Upper lobe of left lung (tissue), 6 donors: ENCODE measurements at regions not wholly inside any gene's neighbourhood (a gene's known extent, or its start where the extent isn't known, plus 50 kb on each side); places are given as distances from the start of the nearest gene placed in this dataset.
"Not testable (repeated sequence)": the region's sequence is repeated elsewhere in the genome, so short reads cannot be mapped to it uniquely, and the experiment has no call there.

ENCODE experiments used
- ATAC-seq, 2 donors: fragments of 200-7000 bp; cut with Tn5 transposase; one replicate each; pipeline ENCODE4 v1.9.1; 2022; ENCODE audit warnings: mild to moderate bottlenecking in 2 of 2, moderate library complexity in 2 of 2; ENCODE audit not compliant: low FRiP score in 2 of 2
- DNase-seq, 2 donors: peaks; one replicate each; pipeline ENCODE4 v3.0.0-alpha.2; 2019 to 2020
- H3K27ac ChIP-seq, 4 donors: fragments of 200-600 bp; sonication (generic); one replicate each; pipeline ENCODE4 v1.5.1; 2016 to 2019
- H3K27me3 ChIP-seq, 4 donors: fragments of 200-600 bp; sonication (generic); one replicate each; pipeline ENCODE4 v1.5.1; 2017 to 2019
- H3K36me3 ChIP-seq, 4 donors: fragments of 200-600 bp; sonication (generic); one replicate each; pipeline ENCODE4 v1.5.1; 2016 to 2019
- H3K4me1 ChIP-seq, 4 donors: fragments of 200-600 bp; sonication (generic); one replicate each; pipeline ENCODE4 v1.5.1; 2018 to 2019
- H3K4me3 ChIP-seq, 4 donors: fragments of 200-600 bp; sonication (generic); one replicate each; pipeline ENCODE4 v1.5.1; 2017 to 2019; ENCODE audit warnings: mild to moderate bottlenecking in 2 of 4, moderate library complexity in 1 of 4
- H3K9me3 ChIP-seq, 4 donors: fragments of 200-600 bp; sonication (generic); one replicate each; pipeline ENCODE4 v1.5.1; 2018 to 2019
- CTCF ChIP-seq, 6 experiments: fragments of 450-650 bp in 4 of 6; fragments of 200-600 bp in 2 of 6; sonication (generic) in 2 of 6; IDR thresholded peaks; one replicate each; pipeline ENCODE4 v1.5.1; 2016 to 2019; ENCODE audit warnings: antibody characterized with exemption in 6 of 6
- EP300 ChIP-seq, 4 donors: sonication (generic); formaldehyde crosslinking; IDR thresholded peaks; one replicate each; pipeline ENCODE4 v1.5.1; 2017; ENCODE audit warnings: antibody characterized with exemption in 4 of 4, control low read depth in 2 of 4
- POLR2A ChIP-seq, 4 donors: fragments of 450-650 bp; IDR thresholded peaks; one replicate each; pipeline ENCODE4 v1.5.1; 2016 to 2017; ENCODE audit warnings: antibody characterized with exemption in 4 of 4, mild to moderate bottlenecking in 2 of 4
- POLR2AphosphoS5 ChIP-seq, 2 donors: sonication (generic); formaldehyde crosslinking; IDR thresholded peaks; one replicate each; pipeline ENCODE4 v1.5.1; 2017; ENCODE audit warnings: antibody characterized with exemption in 2 of 2
- WGBS, 2 donors: methylation state at CpG; one replicate each; pipeline ENCODE4 v1.1.5; 2017 to 2018; 5-methylcytosine and 5-hydroxymethylcytosine counted together
- donor health status: DM: no; HTN: no; CAD: no; lungs with moderate emphysema.
- donor health status: DM: no; HTN: yes; CAD: no; lungs with severe emphysema.

DNA sequence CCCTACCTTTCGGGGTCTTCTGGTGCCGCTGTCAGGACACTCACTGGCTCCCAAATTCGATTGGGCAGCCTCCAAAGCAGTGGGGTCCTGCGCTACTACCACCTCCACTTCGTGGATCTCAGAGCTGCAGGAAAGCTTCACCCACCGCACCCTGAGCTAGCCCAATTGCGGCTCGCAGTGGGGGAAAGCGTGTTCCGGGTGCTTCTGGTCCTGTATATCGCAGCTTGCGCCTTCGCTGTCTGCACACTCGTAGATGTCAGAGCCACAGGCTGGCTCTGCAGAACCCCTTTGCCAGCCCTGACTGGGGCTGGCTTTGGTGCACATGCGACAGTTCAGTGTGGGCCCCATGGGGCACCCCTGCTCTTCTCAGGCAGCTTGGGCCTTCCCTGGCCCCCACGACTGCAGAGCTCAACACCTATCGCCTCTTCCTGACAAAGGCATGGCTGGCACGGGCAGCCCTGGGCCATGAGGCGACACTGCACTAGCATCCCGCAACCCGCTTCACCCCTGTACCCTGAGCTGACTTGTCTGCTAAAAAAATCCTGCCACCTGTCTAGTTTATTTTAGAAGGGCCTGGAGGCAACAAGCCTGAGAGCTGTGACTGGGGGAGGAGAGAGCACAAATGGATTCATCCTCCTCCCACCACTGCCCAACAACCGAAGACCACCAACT lies 78.7 kb upstream of the ABI1 start:
- WGBS, 2 donors = 92 to 95% methylated on average over 15 to 20 of the region's 22 CpGs
- no peak for TF ChIP-seq CTCF (IDR thresholded peaks at IDR 0.05)
- TF ChIP-seq POLR2AphosphoS5 (IDR thresholded peaks at IDR 0.05) = no peak
- no peak for TF ChIP-seq EP300 (IDR thresholded peaks at IDR 0.05)
- no peak for TF ChIP-seq POLR2A (IDR thresholded peaks at IDR 0.05)
- no peaks in the 10 kb centered on the region for H3K9me3 ChIP-seq
- DNase-seq (peak in 1 of 2 donors; percentile 59), ATAC-seq (peak in 1 of 2 donors; percentile 69)
- H3K27ac ChIP-seq = no peak overlapping the region
- no peaks in the 10 kb centered on the region for H3K4me1 ChIP-seq
- H3K27me3 ChIP-seq = no peaks in the 10 kb centered on the region
- no peak overlapping the region for H3K4me3 ChIP-seq
- no peaks in the 10 kb centered on the region for H3K36me3 ChIP-seq

DNA sequence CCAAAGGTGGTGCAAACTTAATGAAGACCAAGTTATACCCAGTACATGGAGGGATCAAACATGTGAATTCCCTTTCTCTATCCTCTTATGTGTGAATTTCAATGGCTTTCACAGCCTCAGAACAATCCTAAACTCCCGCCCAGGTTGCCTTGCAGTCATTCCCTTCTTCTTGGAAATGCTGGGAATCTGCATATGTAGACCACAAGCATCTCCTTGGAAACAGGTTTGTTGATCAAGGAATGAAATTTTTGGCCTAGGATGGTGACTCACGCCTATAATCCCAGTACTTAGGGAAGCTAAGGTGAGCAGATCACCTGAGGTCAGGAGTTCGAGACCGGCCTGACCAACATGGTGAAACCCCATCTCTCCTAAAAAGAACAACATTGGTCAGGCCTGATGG lies 77.8 kb upstream of the ABI1 start:
- H3K36me3 ChIP-seq = no peaks in the 10 kb centered on the region
- ATAC-seq (no peak), DNase-seq (no peak)
- TF ChIP-seq POLR2AphosphoS5 (IDR thresholded peaks at IDR 0.05) (no peak), CTCF (IDR thresholded peaks at IDR 0.05) (no peak), EP300 (IDR thresholded peaks at IDR 0.05) (no peak), POLR2A (IDR thresholded peaks at IDR 0.05) (no peak)
- WGBS, 2 donors = 83 to 90% methylated on average over 4 of the region's 4 CpGs
- H3K4me3 ChIP-seq = no peak overlapping the region
- H3K4me1 ChIP-seq = no peaks in the 10 kb centered on the region
- no peaks in the 10 kb centered on the region for H3K27me3 ChIP-seq
- no peaks in the 10 kb centered on the region for H3K9me3 ChIP-seq
- no peak overlapping the region for H3K27ac ChIP-seq

GRCh38 chr10:26937371-26937770 lies 76.6 kb upstream of the ABI1 start:
- WGBS, 2 donors = 65 to 94% methylated on average over 3 of the region's 3 CpGs

GRCh38 chr10:26934190-26934589 lies 73.4 kb upstream of the ABI1 start:
- H3K27ac ChIP-seq, DNase-seq, H3K27me3 ChIP-seq, ATAC-seq, H3K9me3 ChIP-seq, H3K36me3 ChIP-seq, H3K4me3 ChIP-seq, H3K4me1 ChIP-seq: not testable (repeated sequence)
- 92 to 93% methylated on average over 11 of the region's 11 CpGs for WGBS, 2 donors

More at GRCh38 chr10:26937371-26937770, 76.6 kb upstream of the ABI1 start:
- TF ChIP-seq CTCF (IDR thresholded peaks at IDR 0.05) (no peak), POLR2AphosphoS5 (IDR thresholded peaks at IDR 0.05) (no peak), POLR2A (IDR thresholded peaks at IDR 0.05) (no peak), EP300 (IDR thresholded peaks at IDR 0.05) (no peak)
- Histone ChIP-seq H3K36me3 (no peaks in the 10 kb centered on the region), H3K9me3 (no peaks in the 10 kb centered on the region), H3K27ac (no peak overlapping the region), H3K4me1 (no peaks in the 10 kb centered on the region), H3K27me3 (no peaks in the 10 kb centered on the region), H3K4me3 (no peak overlapping the region)
- no peak for DNase-seq
- ATAC-seq = no peak

DNA sequence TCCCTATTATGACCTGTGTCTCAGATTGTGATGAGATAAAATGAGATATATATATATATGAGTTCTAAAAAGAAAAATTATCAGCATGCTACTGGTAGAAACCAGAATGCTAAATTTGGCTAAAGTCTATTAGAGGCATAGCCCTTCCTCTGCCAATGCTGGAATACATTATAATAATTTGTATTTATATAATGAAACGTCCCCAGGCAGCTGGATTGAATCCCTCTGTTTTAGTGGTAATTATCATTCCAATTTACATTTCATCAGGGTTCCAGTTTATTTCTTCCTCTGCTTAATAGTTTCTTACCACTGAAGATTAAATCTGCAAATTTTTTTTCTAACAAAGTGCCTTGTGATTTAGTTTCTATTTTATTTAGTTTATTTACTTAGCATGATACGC lies 71.8 kb upstream of the ABI1 start:
- Histone ChIP-seq H3K27me3 (no peaks in the 10 kb centered on the region), H3K4me3 (no peak overlapping the region), H3K36me3 (no peaks in the 10 kb centered on the region), H3K9me3 (no peaks in the 10 kb centered on the region), H3K4me1 (peaks cover 0 to 7% (median 5%) of the 10 kb centered on the region in 4 donors), H3K27ac (no peak overlapping the region)
- DNase-seq (no peak), ATAC-seq (no peak)
- 69 to 85% methylated on average over 2 of the region's 2 CpGs for WGBS, 2 donors
- TF ChIP-seq EP300 (IDR thresholded peaks at IDR 0.05) (no peak), POLR2A (IDR thresholded peaks at IDR 0.05) (no peak), CTCF (IDR thresholded peaks at IDR 0.05) (no peak), POLR2AphosphoS5 (IDR thresholded peaks at IDR 0.05) (no peak)
